Prostate gland (tissue), 2 donors: ENCODE measurements at regions not wholly inside any gene's neighbourhood (a gene's known extent, or its start where the extent isn't known, plus 50 kb on each side); places are given as distances from the start of the nearest gene placed in this dataset.
"Not testable (repeated sequence)": the region's sequence is repeated elsewhere in the genome, so short reads cannot be mapped to it uniquely, and the experiment has no call there.

Experiments used
- CTCF ChIP-seq, 4 experiments: fragments of 200-600 bp in 2 of 4; fragments of 450-650 bp in 2 of 4; sonication (generic) in 2 of 4; IDR thresholded peaks; 1 replicate in 3 of 4; 2 replicates in 1 of 4; pipeline ENCODE4 v1.5.1; 2016 to 2019; ENCODE audit warnings: antibody characterized with exemption in 4 of 4, mild to moderate bottlenecking in 2 of 4, moderate library complexity in 2 of 4
- POLR2A ChIP-seq: fragments of 450-650 bp; IDR thresholded peaks from one replicate; pipeline ENCODE4 v1.6.1; 2016; ENCODE audit warnings: antibody characterized with exemption, mild to moderate bottlenecking

- not testable (repeated sequence) for TF ChIP-seq CTCF (IDR thresholded peaks at IDR 0.05); POLR2A
Measured at GRCh38 chr3:124651416-124651815, 78.8 kb upstream of the UMPS start.
